ENCODE measurements at regions not wholly inside any gene's neighbourhood (a gene's known extent, or its start where the extent isn't known, plus 50 kb on each side); places are given as distances from the start of the nearest gene placed in this dataset.

- H3K36me3 ChIP-seq, result no peaks in the 10 kb centered on the region
- TF ChIP-seq EP300 (IDR thresholded peaks at IDR 0.05) (no peak), POLR2A (IDR thresholded peaks at IDR 0.05) (no peak), POLR2AphosphoS5 (IDR thresholded peaks at IDR 0.05) (no peak)
- TF ChIP-seq, protein P1, sequence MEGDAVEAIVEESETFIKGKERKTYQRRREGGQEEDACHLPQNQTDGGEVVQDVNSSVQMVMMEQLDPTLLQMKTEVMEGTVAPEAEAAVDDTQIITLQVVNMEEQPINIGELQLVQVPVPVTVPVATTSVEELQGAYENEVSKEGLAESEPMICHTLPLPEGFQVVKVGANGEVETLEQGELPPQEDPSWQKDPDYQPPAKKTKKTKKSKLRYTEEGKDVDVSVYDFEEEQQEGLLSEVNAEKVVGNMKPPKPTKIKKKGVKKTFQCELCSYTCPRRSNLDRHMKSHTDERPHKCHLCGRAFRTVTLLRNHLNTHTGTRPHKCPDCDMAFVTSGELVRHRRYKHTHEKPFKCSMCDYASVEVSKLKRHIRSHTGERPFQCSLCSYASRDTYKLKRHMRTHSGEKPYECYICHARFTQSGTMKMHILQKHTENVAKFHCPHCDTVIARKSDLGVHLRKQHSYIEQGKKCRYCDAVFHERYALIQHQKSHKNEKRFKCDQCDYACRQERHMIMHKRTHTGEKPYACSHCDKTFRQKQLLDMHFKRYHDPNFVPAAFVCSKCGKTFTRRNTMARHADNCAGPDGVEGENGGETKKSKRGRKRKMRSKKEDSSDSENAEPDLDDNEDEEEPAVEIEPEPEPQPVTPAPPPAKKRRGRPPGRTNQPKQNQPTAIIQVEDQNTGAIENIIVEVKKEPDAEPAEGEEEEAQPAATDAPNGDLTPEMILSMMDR (IDR thresholded peaks at IDR 0.05), result no peak
- no peaks in the 10 kb centered on the region for H3K4me1 ChIP-seq
- H3K27ac ChIP-seq, result no peak overlapping the region
- no peaks in the 10 kb centered on the region for H3K27me3 ChIP-seq
- H3K9me3 ChIP-seq, result no peaks in the 10 kb centered on the region
- WGBS, 2 donors, result 33 to 72% methylated on average over 2 of the region's 2 CpGs
- H3K4me3 ChIP-seq, result no peak overlapping the region
- no peak for DNase-seq
- intact Hi-C loops (cut with DNase I), result no loop called here
Measured at GRCh38 chr18:40388121-40388520, 1566.9 kb upstream of the PIK3C3 start.

DNA sequence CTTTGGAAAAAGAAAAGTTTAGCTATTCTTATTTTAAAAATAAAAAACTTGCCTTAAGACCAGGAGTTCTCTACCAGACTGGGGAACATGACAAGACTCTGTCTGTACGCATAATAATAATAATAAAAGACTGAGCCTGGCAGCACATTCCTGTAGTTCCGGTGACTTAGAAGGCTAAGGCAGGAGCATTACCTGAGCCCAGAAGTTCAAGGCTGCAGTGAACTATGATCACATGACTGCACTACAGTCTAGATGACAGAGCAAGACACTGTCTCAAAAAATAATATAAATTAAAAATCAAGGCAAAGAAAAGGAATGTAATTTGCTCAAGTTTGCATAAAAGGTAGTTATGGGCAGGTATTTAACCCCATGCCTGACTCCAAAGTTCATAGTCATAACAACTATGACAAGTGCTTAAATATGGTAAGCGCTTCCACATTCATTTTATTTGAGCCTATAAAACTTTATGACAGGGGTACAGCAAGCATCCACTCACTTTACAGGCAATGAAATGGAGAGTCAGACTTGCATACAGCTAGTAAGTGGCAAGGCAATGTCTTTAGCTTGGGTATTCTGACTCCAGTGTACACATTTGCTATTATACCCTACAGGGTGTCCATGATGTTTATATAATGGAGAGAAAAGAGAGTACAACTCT lies 1567.8 kb upstream of the PIK3C3 start:
- 24 to 74% methylated on average over 3 of the region's 3 CpGs for WGBS, 2 donors
- no peak for DNase-seq
- Histone ChIP-seq H3K36me3 (no peaks in the 10 kb centered on the region), H3K27me3 (no peaks in the 10 kb centered on the region), H3K4me3 (no peak overlapping the region), H3K9me3 (no peaks in the 10 kb centered on the region), H3K27ac (no peak overlapping the region), H3K4me1 (no peaks in the 10 kb centered on the region)
- TF ChIP-seq EP300 (IDR thresholded peaks at IDR 0.05), result no peak
- TF ChIP-seq POLR2AphosphoS5 (IDR thresholded peaks at IDR 0.05), result no peak
- TF ChIP-seq, protein P1 (IDR thresholded peaks at IDR 0.05), result no peak
- TF ChIP-seq POLR2A (IDR thresholded peaks at IDR 0.05), result no peak
- intact Hi-C loops (cut with DNase I), result no loop called here

- H3K36me3 ChIP-seq, result no peaks in the 10 kb centered on the region
- H3K4me3 ChIP-seq, result no peak overlapping the region
- H3K27me3 ChIP-seq, result no peaks in the 10 kb centered on the region
- WGBS, 2 donors, result 83 to 88% methylated on average over 2 of the region's 2 CpGs
- intact Hi-C loops (cut with DNase I), result no loop called here
- TF ChIP-seq, protein P1 (IDR thresholded peaks at IDR 0.05), result no peak
- TF ChIP-seq POLR2A (IDR thresholded peaks at IDR 0.05), result no peak
- no peak for TF ChIP-seq POLR2AphosphoS5 (IDR thresholded peaks at IDR 0.05)
- TF ChIP-seq EP300 (IDR thresholded peaks at IDR 0.05), result no peak
- no peak for DNase-seq
- H3K4me1 ChIP-seq, result no peaks in the 10 kb centered on the region
- H3K9me3 ChIP-seq, result no peaks in the 10 kb centered on the region
- no peak overlapping the region for H3K27ac ChIP-seq
Measured at GRCh38 chr18:40382197-40382596, 1572.8 kb upstream of the PIK3C3 start.

DNA sequence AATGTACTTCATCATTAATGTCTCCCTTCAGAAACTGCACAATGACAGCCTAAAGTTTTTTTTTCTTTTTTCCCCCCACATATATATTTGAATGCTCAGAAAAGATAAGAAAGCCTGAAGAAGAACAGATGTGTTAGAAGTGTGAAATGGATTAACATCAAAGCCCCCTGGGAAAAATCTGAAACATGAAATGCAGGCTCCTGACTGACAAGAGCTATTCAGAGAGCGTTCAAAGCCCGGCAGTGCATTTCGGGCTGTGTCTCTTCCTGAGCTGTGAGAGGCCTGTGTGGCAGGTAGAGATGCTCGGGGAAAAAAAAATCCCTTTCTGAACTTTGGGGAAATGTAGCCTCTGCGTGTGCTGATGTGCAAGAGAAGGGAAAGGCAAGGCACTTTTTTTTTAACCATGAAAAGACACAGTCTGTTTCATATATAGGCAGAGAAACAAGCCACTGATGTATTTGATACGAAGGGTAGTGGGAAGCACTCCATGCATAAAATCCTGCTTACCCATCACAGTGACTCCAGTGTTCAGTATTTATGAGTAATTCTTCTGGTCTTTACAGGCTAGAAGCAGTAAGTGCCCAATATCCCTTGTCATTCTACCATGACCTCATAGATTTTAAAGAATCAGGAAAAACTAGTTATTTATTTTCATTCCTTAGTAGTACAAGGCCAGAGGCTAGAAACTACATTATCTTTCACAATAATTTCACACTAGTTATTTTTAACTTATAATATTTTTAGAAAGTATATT lies 1574.2 kb upstream of the PIK3C3 start:
- no peaks in the 10 kb centered on the region for H3K27me3 ChIP-seq
- TF ChIP-seq POLR2AphosphoS5 (IDR thresholded peaks at IDR 0.05), result no peak
- no peak for TF ChIP-seq POLR2A (IDR thresholded peaks at IDR 0.05)
- TF ChIP-seq, protein P1 (IDR thresholded peaks at IDR 0.05), result no peak
- no peak for TF ChIP-seq EP300 (IDR thresholded peaks at IDR 0.05)
- 90 to 95% methylated on average over 6 of the region's 6 CpGs for WGBS, 2 donors
- no peak for DNase-seq
- H3K27ac ChIP-seq, result no peak overlapping the region
- H3K4me3 ChIP-seq, result no peak overlapping the region
- H3K4me1 ChIP-seq, result no peaks in the 10 kb centered on the region
- H3K36me3 ChIP-seq, result no peaks in the 10 kb centered on the region
- intact Hi-C loops (cut with DNase I), result no loop called here
- no peaks in the 10 kb centered on the region for H3K9me3 ChIP-seq

All from sigmoid colon (tissue), 6 donors.